GM21526 (cell line): ENCODE measurements at regions not wholly inside any gene's neighbourhood (a gene's known extent, or its start where the extent isn't known, plus 50 kb on each side); places are given as distances from the start of the nearest gene placed in this dataset.

Experiments used
- ATAC-seq: cut with Tn5 transposase; IDR thresholded peaks from one replicate; pipeline ENCODE4 v1.9.1; 2021; ENCODE audit warnings: moderate library complexity; ENCODE audit not compliant: unreplicated experiment, low FRiP score

- ATAC-seq: no peak
These were observed 79.9 kb upstream of the TAS2R1 start for GRCh38 chr5:9710069-9710468.

GRCh38 chr5:9707732-9708462 lies 77.7 kb upstream of the TAS2R1 start:
- no peak for ATAC-seq

- ATAC-seq: no peak
These were observed 69.5 kb upstream of the TAS2R1 start for GRCh38 chr5:9699681-9700080.

GRCh38 chr5:9698841-9699240 lies 68.7 kb upstream of the TAS2R1 start:
- ATAC-seq: no peak

GRCh38 chr5:9698125-9698826 lies 68.1 kb upstream of the TAS2R1 start:
- ATAC-seq: no peak

GRCh38 chr5:9692576-9692975 lies 62.4 kb upstream of the TAS2R1 start:
- no peak for ATAC-seq

- ATAC-seq: no peak
These were observed 61.1 kb upstream of the TAS2R1 start for GRCh38 chr5:9691261-9691660.

GRCh38 chr5:9690751-9691150 lies 60.6 kb upstream of the TAS2R1 start:
- no peak for ATAC-seq

GRCh38 chr5:9686216-9686615 lies 56.1 kb upstream of the TAS2R1 start:
- no peak for ATAC-seq

- ATAC-seq: no peak
These were observed 51.6 kb upstream of the TAS2R1 start for GRCh38 chr5:9681706-9682105.
